ENCODE measurements at regions not wholly inside any gene's neighbourhood (a gene's known extent, or its start where the extent isn't known, plus 50 kb on each side); places are given as distances from the start of the nearest gene placed in this dataset.

GRCh38 chr2:62372824-62373223 lies 133.2 kb downstream of the TMEM17 start:
- TF ChIP-seq ZNF513 (tag by site-specific recombination; IDR thresholded peaks at IDR 0.05) (no peak), CTCF (tag by site-specific recombination; IDR thresholded peaks at IDR 0.05) (no peak), BCL11A (tag by site-specific recombination; IDR thresholded peaks at IDR 0.05; ENCODE audit: low read depth) (no peak), ZNF560 (tag by site-specific recombination; IDR thresholded peaks at IDR 0.05; ENCODE audit: borderline replicate concordance) (no peak), GLI4 (tag by site-specific recombination; IDR thresholded peaks at IDR 0.05) (no peak), PBX3 (CRISPR knock-in tag; IDR thresholded peaks at IDR 0.05) (no peak), ZNF366 (tag by site-specific recombination; conservative IDR thresholded peaks at IDR 0.05) (no peak), ZNF530 (tag by site-specific recombination; IDR thresholded peaks at IDR 0.05; ENCODE audit: low read depth) (no peak), ZBTB44 (tag by site-specific recombination; IDR thresholded peaks at IDR 0.05) (no peak), PRDM6 (tag by site-specific recombination; IDR thresholded peaks at IDR 0.05) (no peak), ZNF26 (tag by site-specific recombination; IDR thresholded peaks at IDR 0.05) (no peak)

Data from HEK293 (cell line).